HepG2 (cell line): ENCODE measurements at regions not wholly inside any gene's neighbourhood (a gene's known extent, or its start where the extent isn't known, plus 50 kb on each side); places are given as distances from the start of the nearest gene placed in this dataset.

ENCODE experiments used
- ATAC-seq: fragments of 200-7000 bp; cut with Tn5 transposase; 3 replicates; pipeline ENCODE4 v1.9.1; 2020; ENCODE audit warnings: mild to moderate bottlenecking, moderate library complexity
- BruUV-seq: library from RNA; stranded (reverse); fragments of 400-500 nt; replicated peaks from 2 replicates; lab custom pipeline; 2021; lab: Mats Ljungman, UMichigan
- CTCF ChIA-PET: fragments of 300-600 bp; formaldehyde crosslinking; extraction: SDS; loops from one replicate; lab custom pipeline; 2021; ENCODE audit warnings: low total read pairs, inconsistent platforms, low intra/inter-chr PET ratio; lab: Yijun Ruan, JAX
- POLR2A ChIA-PET: fragments of 350-600 bp; sonication (Branson Sonifier 250); formaldehyde crosslinking; loops from one replicate; lab custom pipeline; 2020; ENCODE audit warnings: antibody characterized with exemption, inconsistent platforms; lab: Yijun Ruan, JAX
- DNase-seq: peaks from one replicate; pipeline ENCODE4 v3.0.0-alpha.2; 2015; ENCODE audit warnings: low spot score
- FAIRE-seq: peaks from 3 replicates; lab custom pipeline; 2011; peaks lifted over from hg19 to GRCh38; lab: Jason Lieb, UNC
- H2AFZ ChIP-seq: one replicate; pipeline ENCODE4 v1.6.1; 2011; ENCODE audit warnings: low read length, inconsistent platforms
- H3K27ac ChIP-seq: fragments of 300-600 bp; 3 replicates; pipeline ENCODE4 v1.8.0; 2011; ENCODE audit warnings: mixed run types, mild to moderate bottlenecking, mixed read lengths, low read length, inconsistent platforms; ENCODE audit not compliant: insufficient read depth; ENCODE audit errors: extremely low read length
- H3K27me3 ChIP-seq, 2 experiments: fragments of 200-600 bp in 1 of 2; 2 replicates in 1 of 2; 3 replicates in 1 of 2; pipeline versions ENCODE4 v1.6.0 to v1.8.0; 2011; ENCODE audit warnings: low read length in 2 of 2, mild to moderate bottlenecking in 2 of 2, moderate library complexity in 2 of 2, inconsistent platforms in 1 of 2; ENCODE audit not compliant: insufficient read depth in 2 of 2, control insufficient read depth in 1 of 2
- H3K36me3 ChIP-seq, 2 experiments: fragments of 200-600 bp in 1 of 2; replicated peaks in 1 of 2; 2 replicates in 1 of 2; 3 replicates in 1 of 2; pipeline versions ENCODE4 v1.5.1 to v1.8.0; 2011; ENCODE audit warnings: low read length in 2 of 2, inconsistent platforms in 1 of 2; ENCODE audit not compliant: insufficient read depth in 2 of 2, control insufficient read depth in 1 of 2
- H3K4me1 ChIP-seq: 2 replicates; pipeline ENCODE4 v1.5.1; 2012; ENCODE audit warnings: low read length, inconsistent platforms; ENCODE audit not compliant: insufficient read depth
- H3K4me2 ChIP-seq: 2 replicates; pipeline ENCODE4 v1.6.0; 2011; ENCODE audit warnings: low read depth, low read length, inconsistent platforms
- H3K4me3 ChIP-seq, 3 experiments: fragments of 200-600 bp in 1 of 3; sonication (generic), shearing (Covaris generic) in 1 of 3; replicated peaks in 1 of 3; 2 replicates each; pipeline ENCODE4 v1.5.1; 2011 to 2016; ENCODE audit warnings: low read length in 3 of 3, inconsistent platforms in 2 of 3, low read depth in 2 of 3, mild to moderate bottlenecking in 2 of 3, control low read depth in 1 of 3, mixed read lengths in 1 of 3; ENCODE audit not compliant: insufficient read depth in 1 of 3
- H3K79me2 ChIP-seq: one replicate; pipeline ENCODE4 v1.6.1; 2011; ENCODE audit warnings: low read length, inconsistent platforms; ENCODE audit not compliant: insufficient read depth
- H3K9ac ChIP-seq: 2 replicates; pipeline ENCODE4 v1.6.0; 2011; ENCODE audit warnings: mild to moderate bottlenecking, low read depth, low read length, inconsistent platforms; ENCODE audit not compliant: insufficient read depth
- H3K9me3 ChIP-seq: 2 replicates; pipeline ENCODE4 v1.5.1; 2012; ENCODE audit warnings: mild to moderate bottlenecking, low read length
- H4K20me1 ChIP-seq: 2 replicates; pipeline ENCODE4 v1.6.0; 2011; ENCODE audit warnings: inconsistent platforms, mild to moderate bottlenecking, low read length, moderate library complexity; ENCODE audit not compliant: insufficient read depth
- CERS6 ChIP-seq: sonication (generic); formaldehyde crosslinking; IDR thresholded peaks from 2 replicates; pipeline ENCODE4 v1.5.0; 2020; ENCODE audit warnings: missing genetic modification reagents
- HNF1A ChIP-seq, 2 experiments: sonication (generic) in 1 of 2; formaldehyde crosslinking in 1 of 2; IDR thresholded peaks; 2 replicates each; pipeline versions ENCODE4 v1.4.0 to v1.6.1; 2016 to 2020; ENCODE audit warnings: borderline replicate concordance in 1 of 2, low read depth in 1 of 2, mild to moderate bottlenecking in 1 of 2, missing genetic modification reagents in 1 of 2
- MAZ ChIP-seq, 2 experiments: sonication (generic) in 1 of 2; formaldehyde crosslinking in 1 of 2; IDR thresholded peaks; 2 replicates each; pipeline versions ENCODE4 v1.5.0 to v1.6.1; 2012 to 2020; ENCODE audit warnings: low read depth in 2 of 2, mild to moderate bottlenecking in 2 of 2, borderline replicate concordance in 1 of 2, improper control_type of control experiment in 1 of 2, low read length in 1 of 2, missing genetic modification reagents in 1 of 2, moderate library complexity in 1 of 2
- MXI1 ChIP-seq: IDR thresholded peaks from 3 replicates; pipeline ENCODE4 v1.6.1; 2012; ENCODE audit warnings: low read depth, low read length, inconsistent platforms, borderline replicate concordance
- THRA ChIP-seq: sonication (generic); formaldehyde crosslinking; IDR thresholded peaks from 2 replicates; pipeline ENCODE4 v1.4.0; 2020; ENCODE audit warnings: missing genetic modification reagents, borderline replicate concordance
- ZNF24 ChIP-seq: fragments of 450-650 bp; IDR thresholded peaks from 2 replicates; pipeline ENCODE4 v1.6.1; 2017; ENCODE audit warnings: antibody characterized with exemption, mild to moderate bottlenecking
- WGBS: methylation state at CpG from one replicate; pipeline ENCODE4 v1.1.6; 2017; ENCODE audit warnings: low lambda C conversion rate; 5-methylcytosine and 5-hydroxymethylcytosine counted together
- in situ Hi-C: cut with HindIII; loops from 2 replicates; pipeline ENCODE4 v1.10.0; 2017; ENCODE audit warnings: low pct_unique_long_range_greater_than_20kb; ENCODE audit not compliant: extremely low pct_ligation_motif_present
- intact Hi-C: fragments of 100-400 bp; cut with micrococcal nuclease; formaldehyde crosslinking; loops from one replicate; pipeline ENCODE4 v1.10.0; 2022; ENCODE audit not compliant: unreplicated experiment
- TF ChIP-seq, protein P1 (sequence below): sonication (generic); formaldehyde crosslinking; IDR thresholded peaks from 2 replicates; pipeline ENCODE4 v1.4.0; 2020; ENCODE audit warnings: missing genetic modification reagents
- TF ChIP-seq, protein P2 (sequence below), 2 experiments: IDR thresholded peaks; 2 replicates each; pipeline ENCODE4 v1.6.1; 2011 to 2012; ENCODE audit warnings: low read length in 2 of 2, borderline replicate concordance in 1 of 2, low read depth in 1 of 2, mild to moderate bottlenecking in 1 of 2, moderate library complexity in 1 of 2

GRCh38 chr21:43275421-43276211 is 106.8 kb downstream of the CRYAA start:
- no peak for FAIRE-seq
- ChIA-PET CTCF (no interaction called here), POLR2A (interaction anchor here (1.4 kb wide), 1 partner anchor 13 kb away, joined by 3 read pairs; no protein-coding TSS in a partner anchor)
- in situ Hi-C loops = no loop called here
- Histone ChIP-seq H3K79me2 (no peaks in the 10 kb centered on the region), H3K9ac (no peak overlapping the region), H3K36me3 (no peaks in the 10 kb centered on the region), H2AFZ (no peak overlapping the region), H3K27ac (no peak overlapping the region), H4K20me1 (no peaks in the 10 kb centered on the region), H3K27me3 (peaks cover 14 to 54% of the 10 kb centered on the region in 2 experiments), H3K4me3 (no peak overlapping the region), H3K4me2 (no peak overlapping the region), H3K9me3 (no peaks in the 10 kb centered on the region), H3K4me1 (peaks cover 60% of the 10 kb centered on the region)
- ATAC-seq = no peak
- no TSS peak for BruUV-seq
- intact Hi-C loops = no loop called here
- WGBS = no CpG with 5 or more reads among the region's 6 CpGs
- DNase-seq = no peak
- TF ChIP-seq MXI1 (no peak), MAZ (IDR thresholded peaks at IDR 0.05; ENCODE audit: borderline replicate concordance, low read depth, low read length) (no peak), MAZ (CRISPR knock-in tag; IDR thresholded peaks at IDR 0.05; ENCODE audit: low read depth) (no peak), CERS6 (CRISPR knock-in tag) (no peak), THRA (no peak), ZNF24 (no peak), HNF1A (IDR thresholded peaks at IDR 0.05; ENCODE audit: low read depth) (no peak), HNF1A (CRISPR knock-in tag; IDR thresholded peaks at IDR 0.05; ENCODE audit: borderline replicate concordance) (no peak)
- TF ChIP-seq, protein P1, sequence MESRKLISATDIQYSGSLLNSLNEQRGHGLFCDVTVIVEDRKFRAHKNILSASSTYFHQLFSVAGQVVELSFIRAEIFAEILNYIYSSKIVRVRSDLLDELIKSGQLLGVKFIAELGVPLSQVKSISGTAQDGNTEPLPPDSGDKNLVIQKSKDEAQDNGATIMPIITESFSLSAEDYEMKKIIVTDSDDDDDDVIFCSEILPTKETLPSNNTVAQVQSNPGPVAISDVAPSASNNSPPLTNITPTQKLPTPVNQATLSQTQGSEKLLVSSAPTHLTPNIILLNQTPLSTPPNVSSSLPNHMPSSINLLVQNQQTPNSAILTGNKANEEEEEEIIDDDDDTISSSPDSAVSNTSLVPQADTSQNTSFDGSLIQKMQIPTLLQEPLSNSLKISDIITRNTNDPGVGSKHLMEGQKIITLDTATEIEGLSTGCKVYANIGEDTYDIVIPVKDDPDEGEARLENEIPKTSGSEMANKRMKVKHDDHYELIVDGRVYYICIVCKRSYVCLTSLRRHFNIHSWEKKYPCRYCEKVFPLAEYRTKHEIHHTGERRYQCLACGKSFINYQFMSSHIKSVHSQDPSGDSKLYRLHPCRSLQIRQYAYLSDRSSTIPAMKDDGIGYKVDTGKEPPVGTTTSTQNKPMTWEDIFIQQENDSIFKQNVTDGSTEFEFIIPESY = no peak
- TF ChIP-seq, protein P2, sequence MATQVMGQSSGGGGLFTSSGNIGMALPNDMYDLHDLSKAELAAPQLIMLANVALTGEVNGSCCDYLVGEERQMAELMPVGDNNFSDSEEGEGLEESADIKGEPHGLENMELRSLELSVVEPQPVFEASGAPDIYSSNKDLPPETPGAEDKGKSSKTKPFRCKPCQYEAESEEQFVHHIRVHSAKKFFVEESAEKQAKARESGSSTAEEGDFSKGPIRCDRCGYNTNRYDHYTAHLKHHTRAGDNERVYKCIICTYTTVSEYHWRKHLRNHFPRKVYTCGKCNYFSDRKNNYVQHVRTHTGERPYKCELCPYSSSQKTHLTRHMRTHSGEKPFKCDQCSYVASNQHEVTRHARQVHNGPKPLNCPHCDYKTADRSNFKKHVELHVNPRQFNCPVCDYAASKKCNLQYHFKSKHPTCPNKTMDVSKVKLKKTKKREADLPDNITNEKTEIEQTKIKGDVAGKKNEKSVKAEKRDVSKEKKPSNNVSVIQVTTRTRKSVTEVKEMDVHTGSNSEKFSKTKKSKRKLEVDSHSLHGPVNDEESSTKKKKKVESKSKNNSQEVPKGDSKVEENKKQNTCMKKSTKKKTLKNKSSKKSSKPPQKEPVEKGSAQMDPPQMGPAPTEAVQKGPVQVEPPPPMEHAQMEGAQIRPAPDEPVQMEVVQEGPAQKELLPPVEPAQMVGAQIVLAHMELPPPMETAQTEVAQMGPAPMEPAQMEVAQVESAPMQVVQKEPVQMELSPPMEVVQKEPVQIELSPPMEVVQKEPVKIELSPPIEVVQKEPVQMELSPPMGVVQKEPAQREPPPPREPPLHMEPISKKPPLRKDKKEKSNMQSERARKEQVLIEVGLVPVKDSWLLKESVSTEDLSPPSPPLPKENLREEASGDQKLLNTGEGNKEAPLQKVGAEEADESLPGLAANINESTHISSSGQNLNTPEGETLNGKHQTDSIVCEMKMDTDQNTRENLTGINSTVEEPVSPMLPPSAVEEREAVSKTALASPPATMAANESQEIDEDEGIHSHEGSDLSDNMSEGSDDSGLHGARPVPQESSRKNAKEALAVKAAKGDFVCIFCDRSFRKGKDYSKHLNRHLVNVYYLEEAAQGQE (IDR thresholded peaks at IDR 0.05; ENCODE audit: borderline replicate concordance in 1 of 2, low read depth in 1 of 2, low read length in 2 of 2) = no peak
